ENCODE measurements at regions not wholly inside any gene's neighbourhood (a gene's known extent, or its start where the extent isn't known, plus 50 kb on each side); places are given as distances from the start of the nearest gene placed in this dataset.

GRCh38 chr13:31424130-31424729, 224.5 kb downstream of the B3GLCT start:
- TF ChIP-seq POLR2A (IDR thresholded peaks at IDR 0.05; ENCODE audit: low read depth, low read length) (no peak), POU2F2 (IDR thresholded peaks at IDR 0.05; ENCODE audit: low read depth, low read length) (no peak), POLR2AphosphoS5 (IDR thresholded peaks at IDR 0.05; ENCODE audit: low read depth, low read length) (no peak), TAF1 (IDR thresholded peaks at IDR 0.05; ENCODE audit: low read depth, low read length) (no peak), SPI1 (IDR thresholded peaks at IDR 0.05; ENCODE audit: low read depth, low read length) (peak; percentile 49; the same call in 1 of the 2 replicates)

All from GM12891 (cell line).